Tibial nerve (tissue), 4 donors: ENCODE measurements at regions not wholly inside any gene's neighbourhood (a gene's known extent, or its start where the extent isn't known, plus 50 kb on each side); places are given as distances from the start of the nearest gene placed in this dataset.

Experiments
- DNase-seq, 2 donors: peaks; one replicate each; pipeline ENCODE4 v3.0.0-alpha.2; 2019; ENCODE audit warnings: low spot score in 2 of 2
- H3K27ac ChIP-seq, 4 donors: fragments of 200-600 bp; sonication (generic) in 3 of 4; one replicate each; pipeline ENCODE4 v1.5.1; 2017 to 2019; ENCODE audit warnings: mild to moderate bottlenecking in 1 of 4
- H3K27me3 ChIP-seq, 2 donors: fragments of 200-600 bp; sonication (generic) in 1 of 2; one replicate each; pipeline versions ENCODE4 v1.5.1 to v1.6.0; 2017 to 2019
- H3K36me3 ChIP-seq, 3 donors: fragments of 200-600 bp; sonication (generic); one replicate each; pipeline ENCODE4 v1.5.1; 2018 to 2019
- H3K4me1 ChIP-seq, 4 donors: fragments of 200-600 bp; sonication (generic) in 3 of 4; one replicate each; pipeline ENCODE4 v1.5.1; 2017 to 2019
- H3K4me3 ChIP-seq, 4 donors: fragments of 200-600 bp; sonication (generic) in 3 of 4; one replicate each; pipeline ENCODE4 v1.5.1; 2017 to 2019; ENCODE audit warnings: mild to moderate bottlenecking in 1 of 4, moderate library complexity in 1 of 4
- H3K9me3 ChIP-seq, 4 donors: fragments of 200-600 bp; sonication (generic) in 3 of 4; one replicate each; pipeline ENCODE4 v1.5.1; 2017 to 2019
- CTCF ChIP-seq, 5 experiments: fragments of 200-600 bp in 3 of 5; fragments of 450-650 bp in 2 of 5; sonication (generic) in 3 of 5; IDR thresholded peaks; one replicate each; pipeline ENCODE4 v1.5.1; 2016 to 2019; ENCODE audit warnings: antibody characterized with exemption in 5 of 5, mild to moderate bottlenecking in 3 of 5, moderate library complexity in 2 of 5
- EP300 ChIP-seq, 2 donors: sonication (generic); formaldehyde crosslinking; IDR thresholded peaks; one replicate each; pipeline ENCODE4 v1.6.1; 2017; ENCODE audit warnings: antibody characterized with exemption in 2 of 2, mild to moderate bottlenecking in 1 of 2
- POLR2A ChIP-seq, 2 donors: fragments of 450-650 bp; IDR thresholded peaks; one replicate each; pipeline ENCODE4 v1.6.1; 2017; ENCODE audit warnings: antibody characterized with exemption in 2 of 2, mild to moderate bottlenecking in 2 of 2, moderate library complexity in 2 of 2
- WGBS, 2 donors: methylation state at CpG; one replicate each; pipeline ENCODE4 v1.1.5; 2018; 5-methylcytosine and 5-hydroxymethylcytosine counted together

GRCh38 chr3:159237226-159237625, 435.4 kb downstream of the MFSD1 start:
- WGBS, 2 donors, result 51 to 52% methylated on average over 3 of the region's 3 CpGs
- Histone ChIP-seq H3K4me3 (no peak overlapping the region), H3K4me1 (no peaks in the 10 kb centered on the region), H3K27me3 (no peaks in the 10 kb centered on the region), H3K27ac (no peak overlapping the region), H3K9me3 (no peaks in the 10 kb centered on the region), H3K36me3 (no peaks in the 10 kb centered on the region)
- DNase-seq, result no peak
- TF ChIP-seq EP300 (IDR thresholded peaks at IDR 0.05) (no peak), POLR2A (IDR thresholded peaks at IDR 0.05) (no peak), CTCF (IDR thresholded peaks at IDR 0.05) (no peak)

DNA sequence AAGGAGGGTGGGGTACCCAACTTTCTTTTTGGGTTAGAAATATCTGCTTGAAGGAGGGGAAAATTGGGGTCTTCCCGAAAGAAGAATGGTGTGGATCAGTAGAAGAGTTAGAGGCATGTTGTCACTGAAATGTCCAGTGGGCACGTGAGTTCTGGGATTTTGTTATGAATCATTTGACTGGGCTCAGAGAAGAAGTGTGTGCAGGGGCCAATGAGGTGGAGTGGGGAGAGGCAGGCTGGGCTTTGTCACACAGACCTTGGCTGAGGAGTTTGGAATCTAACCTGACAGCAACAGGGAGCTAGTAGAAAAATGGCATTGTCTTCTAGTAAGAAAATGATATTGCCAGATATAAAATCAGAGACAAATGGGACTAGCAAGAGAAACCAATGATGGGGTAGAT, 436.8 kb downstream of the MFSD1 start:
- no peak for DNase-seq
- H3K27me3 ChIP-seq, result no peaks in the 10 kb centered on the region
- no peak overlapping the region for H3K27ac ChIP-seq
- TF ChIP-seq EP300 (IDR thresholded peaks at IDR 0.05) (no peak), POLR2A (IDR thresholded peaks at IDR 0.05) (no peak)
- no peaks in the 10 kb centered on the region for H3K36me3 ChIP-seq
- 89 to 97% methylated on average over 2 of the region's 2 CpGs for WGBS, 2 donors
- no peak overlapping the region for H3K4me3 ChIP-seq
- H3K4me1 ChIP-seq, result no peaks in the 10 kb centered on the region
- no peaks in the 10 kb centered on the region for H3K9me3 ChIP-seq

GRCh38 chr3:159239059-159239458, 437.2 kb downstream of the MFSD1 start:
- H3K9me3 ChIP-seq, result no peaks in the 10 kb centered on the region
- H3K4me1 ChIP-seq, result no peaks in the 10 kb centered on the region
- no peak overlapping the region for H3K4me3 ChIP-seq
- H3K27ac ChIP-seq, result no peak overlapping the region
- no peaks in the 10 kb centered on the region for H3K27me3 ChIP-seq
- TF ChIP-seq EP300 (IDR thresholded peaks at IDR 0.05), result no peak
- no peak for TF ChIP-seq CTCF (IDR thresholded peaks at IDR 0.05)
- no peak for TF ChIP-seq POLR2A (IDR thresholded peaks at IDR 0.05)
- DNase-seq, result no peak
- H3K36me3 ChIP-seq, result no peaks in the 10 kb centered on the region

- no peaks in the 10 kb centered on the region for H3K36me3 ChIP-seq
- no peak for TF ChIP-seq EP300 (IDR thresholded peaks at IDR 0.05)
- TF ChIP-seq POLR2A (IDR thresholded peaks at IDR 0.05), result no peak
- no peak for TF ChIP-seq CTCF (IDR thresholded peaks at IDR 0.05)
- no peaks in the 10 kb centered on the region for H3K27me3 ChIP-seq
- H3K4me1 ChIP-seq, result no peaks in the 10 kb centered on the region
- no peak for DNase-seq
- 88 to 91% methylated on average over 4 of the region's 4 CpGs for WGBS, 2 donors
- no peaks in the 10 kb centered on the region for H3K9me3 ChIP-seq
- H3K27ac ChIP-seq, result no peak overlapping the region
- H3K4me3 ChIP-seq, result no peak overlapping the region
Observed at GRCh38 chr3:159244933-159245332, 443.1 kb downstream of the MFSD1 start.

- DNase-seq, result no peak
- H3K4me1 ChIP-seq, result no peaks in the 10 kb centered on the region
- H3K9me3 ChIP-seq, result no peaks in the 10 kb centered on the region
- H3K36me3 ChIP-seq, result no peaks in the 10 kb centered on the region
- TF ChIP-seq EP300 (IDR thresholded peaks at IDR 0.05) (no peak), CTCF (IDR thresholded peaks at IDR 0.05) (no peak), POLR2A (IDR thresholded peaks at IDR 0.05) (no peak)
- H3K27me3 ChIP-seq, result no peaks in the 10 kb centered on the region
- H3K4me3 ChIP-seq, result no peak overlapping the region
- no peak overlapping the region for H3K27ac ChIP-seq
Observed at GRCh38 chr3:159245871-159246270, 444.0 kb downstream of the MFSD1 start.

GRCh38 chr3:159246385-159246784, 444.5 kb downstream of the MFSD1 start:
- Histone ChIP-seq H3K9me3 (no peaks in the 10 kb centered on the region), H3K4me1 (no peaks in the 10 kb centered on the region), H3K27ac (no peak overlapping the region), H3K36me3 (no peaks in the 10 kb centered on the region), H3K4me3 (no peak overlapping the region), H3K27me3 (no peaks in the 10 kb centered on the region)
- no peak for DNase-seq
- 80 to 87% methylated on average over 5 of the region's 5 CpGs for WGBS, 2 donors
- TF ChIP-seq POLR2A (IDR thresholded peaks at IDR 0.05) (no peak), CTCF (IDR thresholded peaks at IDR 0.05) (no peak), EP300 (IDR thresholded peaks at IDR 0.05) (no peak)
